ENCODE measurements at regions not wholly inside any gene's neighbourhood (a gene's known extent, or its start where the extent isn't known, plus 50 kb on each side); places are given as distances from the start of the nearest gene placed in this dataset.

DNA sequence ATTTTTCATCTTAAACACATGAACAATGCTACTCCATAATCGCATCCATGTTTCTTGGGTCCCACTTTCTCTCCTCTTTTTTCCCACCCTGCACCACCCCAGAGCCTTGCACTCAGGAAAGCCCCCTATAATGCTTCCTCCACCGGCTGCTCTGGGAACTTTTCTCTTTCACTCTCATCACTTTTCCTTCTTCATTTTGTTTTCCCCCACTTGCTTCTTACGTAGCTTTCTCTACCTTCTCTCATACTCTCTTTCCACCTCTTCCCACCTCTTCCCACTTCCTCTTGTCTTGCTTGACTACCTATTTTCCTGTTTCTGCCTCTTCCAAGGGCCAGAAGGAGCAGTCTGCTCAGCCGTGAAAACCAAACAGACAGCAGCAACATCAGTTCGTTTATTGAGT, 229.5 kb upstream of the RHOBTB1 start:
- Mint-ChIP-seq H3K36me3 (ENCODE audit: low read depth, unreplicated experiment) (no peaks in the 10 kb centered on the region), H3K4me3 (ENCODE audit: unreplicated experiment) (no peak overlapping the region), H3K27me3 (ENCODE audit: unreplicated experiment) (no peaks in the 10 kb centered on the region), H3K9me3 (ENCODE audit: unreplicated experiment) (no peaks in the 10 kb centered on the region), H3K4me1 (ENCODE audit: unreplicated experiment) (peaks cover 11% of the 10 kb centered on the region), H3K27ac (ENCODE audit: unreplicated experiment) (no peak overlapping the region)
- DNase-seq (ENCODE audit: low spot score), result no peak
- TF ChIP-seq, protein P1, sequence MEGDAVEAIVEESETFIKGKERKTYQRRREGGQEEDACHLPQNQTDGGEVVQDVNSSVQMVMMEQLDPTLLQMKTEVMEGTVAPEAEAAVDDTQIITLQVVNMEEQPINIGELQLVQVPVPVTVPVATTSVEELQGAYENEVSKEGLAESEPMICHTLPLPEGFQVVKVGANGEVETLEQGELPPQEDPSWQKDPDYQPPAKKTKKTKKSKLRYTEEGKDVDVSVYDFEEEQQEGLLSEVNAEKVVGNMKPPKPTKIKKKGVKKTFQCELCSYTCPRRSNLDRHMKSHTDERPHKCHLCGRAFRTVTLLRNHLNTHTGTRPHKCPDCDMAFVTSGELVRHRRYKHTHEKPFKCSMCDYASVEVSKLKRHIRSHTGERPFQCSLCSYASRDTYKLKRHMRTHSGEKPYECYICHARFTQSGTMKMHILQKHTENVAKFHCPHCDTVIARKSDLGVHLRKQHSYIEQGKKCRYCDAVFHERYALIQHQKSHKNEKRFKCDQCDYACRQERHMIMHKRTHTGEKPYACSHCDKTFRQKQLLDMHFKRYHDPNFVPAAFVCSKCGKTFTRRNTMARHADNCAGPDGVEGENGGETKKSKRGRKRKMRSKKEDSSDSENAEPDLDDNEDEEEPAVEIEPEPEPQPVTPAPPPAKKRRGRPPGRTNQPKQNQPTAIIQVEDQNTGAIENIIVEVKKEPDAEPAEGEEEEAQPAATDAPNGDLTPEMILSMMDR (IDR thresholded peaks at IDR 0.05; ENCODE audit: unreplicated experiment), result no peak

DNA sequence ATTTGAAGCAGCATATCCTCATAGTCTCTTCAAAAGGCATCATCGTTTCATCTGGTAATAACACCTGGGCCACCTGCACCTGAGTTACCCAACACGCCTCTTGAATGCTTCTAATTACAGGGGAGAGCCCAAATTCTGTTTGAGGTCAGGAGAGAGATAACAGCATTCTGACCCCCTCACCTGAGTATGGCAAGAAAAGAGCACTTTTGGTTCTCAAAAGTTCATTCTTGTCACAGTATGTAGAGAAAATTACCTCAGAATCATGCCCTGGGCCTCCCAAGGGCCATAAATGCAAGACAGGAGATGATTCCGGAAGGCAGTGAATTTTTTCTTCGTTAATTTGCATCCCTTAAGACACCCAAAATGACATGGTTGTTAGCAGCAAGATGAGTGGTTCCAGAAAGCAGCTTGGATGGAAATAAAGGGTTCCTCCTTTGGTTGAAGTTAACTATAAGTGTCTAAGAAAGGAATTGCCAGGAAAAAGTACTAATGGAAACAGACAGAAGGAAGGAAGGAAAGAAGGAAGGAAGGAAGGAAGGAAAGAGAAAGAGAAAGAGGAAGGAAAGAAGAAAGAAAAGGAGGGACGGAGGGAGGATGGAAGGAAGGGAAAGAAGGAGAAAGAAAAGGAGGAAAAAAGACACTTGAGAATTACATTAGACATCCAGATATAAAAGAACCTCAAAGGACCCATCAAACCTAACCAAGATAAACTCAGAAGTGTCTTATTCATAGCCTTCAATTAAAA, 228.4 kb upstream of the RHOBTB1 start:
- Mint-ChIP-seq H3K9me3 (ENCODE audit: unreplicated experiment) (no peaks in the 10 kb centered on the region), H3K4me1 (ENCODE audit: unreplicated experiment) (peaks cover 11% of the 10 kb centered on the region), H3K36me3 (ENCODE audit: low read depth, unreplicated experiment) (no peaks in the 10 kb centered on the region), H3K27me3 (ENCODE audit: unreplicated experiment) (no peaks in the 10 kb centered on the region), H3K27ac (ENCODE audit: unreplicated experiment) (no peak overlapping the region), H3K4me3 (ENCODE audit: unreplicated experiment) (no peak overlapping the region)
- TF ChIP-seq, protein P1 (IDR thresholded peaks at IDR 0.05; ENCODE audit: unreplicated experiment), result no peak
- no peak for DNase-seq (ENCODE audit: low spot score)

DNA sequence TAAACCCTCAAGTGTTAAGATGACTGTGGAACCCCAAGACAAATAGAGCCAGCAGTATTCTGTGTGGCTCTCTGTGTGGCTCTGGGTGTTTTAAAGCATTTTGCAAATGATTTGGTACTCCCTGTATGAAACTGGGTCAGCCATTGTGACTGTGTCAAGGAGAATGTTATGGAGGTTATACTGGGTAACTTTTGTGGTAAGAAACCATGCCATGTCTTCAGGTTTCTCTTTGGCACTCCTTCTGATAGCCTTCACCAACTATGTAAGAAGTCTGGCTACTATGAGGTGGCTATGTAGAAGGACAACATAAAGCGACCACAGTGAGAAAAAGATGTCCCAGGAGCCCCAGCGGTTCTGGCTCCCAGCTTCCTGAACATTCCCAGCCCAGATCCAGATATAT, 226.6 kb upstream of the RHOBTB1 start:
- no peaks in the 10 kb centered on the region for H3K4me1 Mint-ChIP-seq (ENCODE audit: unreplicated experiment)
- no peaks in the 10 kb centered on the region for H3K27me3 Mint-ChIP-seq (ENCODE audit: unreplicated experiment)
- no peaks in the 10 kb centered on the region for H3K9me3 Mint-ChIP-seq (ENCODE audit: unreplicated experiment)
- H3K4me3 Mint-ChIP-seq (ENCODE audit: unreplicated experiment), result no peak overlapping the region
- TF ChIP-seq, protein P1 (IDR thresholded peaks at IDR 0.05; ENCODE audit: unreplicated experiment), result no peak
- DNase-seq (ENCODE audit: low spot score), result no peak
- no peak overlapping the region for H3K27ac Mint-ChIP-seq (ENCODE audit: unreplicated experiment)
- H3K36me3 Mint-ChIP-seq (ENCODE audit: low read depth, unreplicated experiment), result no peaks in the 10 kb centered on the region

DNA sequence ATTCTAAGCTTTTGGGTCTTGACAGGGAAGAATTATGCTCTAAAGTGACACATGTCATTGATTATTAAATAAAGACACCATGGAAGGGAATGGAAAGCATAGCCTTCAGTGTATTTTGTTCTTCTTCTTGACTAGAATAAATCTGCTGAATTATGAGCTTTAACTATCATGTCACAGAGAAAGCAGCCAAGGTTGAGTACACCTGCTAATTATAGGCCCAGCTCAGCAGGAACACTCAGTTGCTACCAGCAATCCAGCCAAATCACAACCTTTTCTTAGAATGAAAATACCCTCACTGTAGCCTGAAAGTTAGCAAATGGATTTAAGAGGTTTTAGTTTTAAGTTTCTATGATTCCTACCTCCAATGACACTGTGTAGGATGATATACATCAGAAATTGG, 225.3 kb upstream of the RHOBTB1 start:
- no peak for DNase-seq (ENCODE audit: low spot score)
- Mint-ChIP-seq H3K4me3 (ENCODE audit: unreplicated experiment) (no peak overlapping the region), H3K27me3 (ENCODE audit: unreplicated experiment) (no peaks in the 10 kb centered on the region), H3K36me3 (ENCODE audit: low read depth, unreplicated experiment) (no peaks in the 10 kb centered on the region), H3K27ac (ENCODE audit: unreplicated experiment) (no peak overlapping the region), H3K9me3 (ENCODE audit: unreplicated experiment) (no peaks in the 10 kb centered on the region), H3K4me1 (ENCODE audit: unreplicated experiment) (no peaks in the 10 kb centered on the region)
- TF ChIP-seq, protein P1 (IDR thresholded peaks at IDR 0.05; ENCODE audit: unreplicated experiment), result no peak

DNA sequence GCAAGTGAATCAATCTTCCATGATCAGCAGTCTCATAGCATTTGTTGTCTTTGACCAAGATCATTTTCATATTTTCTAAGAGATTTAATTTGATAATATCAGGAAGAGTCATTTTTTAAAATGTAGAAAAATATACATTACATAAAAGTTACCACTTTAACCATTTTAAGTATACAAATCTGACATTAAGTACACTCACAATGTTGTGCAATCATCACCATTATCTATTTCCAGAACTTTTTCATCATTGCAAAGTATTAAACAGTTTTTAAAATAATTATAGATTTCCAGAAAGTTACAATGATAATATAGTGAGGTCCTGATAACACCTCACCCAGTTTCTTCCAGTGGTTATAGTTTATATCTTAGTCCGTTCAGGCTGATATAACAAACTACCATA, 222.5 kb upstream of the RHOBTB1 start:
- Mint-ChIP-seq H3K36me3 (ENCODE audit: low read depth, unreplicated experiment) (no peaks in the 10 kb centered on the region), H3K27me3 (ENCODE audit: unreplicated experiment) (peaks cover 2% of the 10 kb centered on the region), H3K4me3 (ENCODE audit: unreplicated experiment) (no peak overlapping the region), H3K9me3 (ENCODE audit: unreplicated experiment) (no peaks in the 10 kb centered on the region), H3K27ac (ENCODE audit: unreplicated experiment) (no peak overlapping the region), H3K4me1 (ENCODE audit: unreplicated experiment) (no peaks in the 10 kb centered on the region)
- no peak for DNase-seq (ENCODE audit: low spot score)
- TF ChIP-seq, protein P1 (IDR thresholded peaks at IDR 0.05; ENCODE audit: unreplicated experiment), result no peak
